ENCODE measurements at regions not wholly inside any gene's neighbourhood (a gene's known extent, or its start where the extent isn't known, plus 50 kb on each side); places are given as distances from the start of the nearest gene placed in this dataset.

GRCh38 chr12:84362552-84362897 lies 550.1 kb downstream of the SLC6A15 start:
- TF ChIP-seq SIN3A (IDR thresholded peaks at IDR 0.05; ENCODE audit: borderline replicate concordance, insufficient read depth, low read length) (no peak), TAF1 (IDR thresholded peaks at IDR 0.05; ENCODE audit: borderline replicate concordance, insufficient read depth, low read length) (no peak), POLR2AphosphoS5 (IDR thresholded peaks at IDR 0.05; ENCODE audit: low read depth, low read length) (no peak)

Data from PFSK-1 (cell line).